Activated CD8-positive, alpha-beta memory T cell treated with anti-CD3 and anti-CD28 coated beads for 36 hours (primary cell): ENCODE measurements at regions not wholly inside any gene's neighbourhood (a gene's known extent, or its start where the extent isn't known, plus 50 kb on each side); places are given as distances from the start of the nearest gene placed in this dataset.
"Not testable (repeated sequence)": the region's sequence is repeated elsewhere in the genome, so short reads cannot be mapped to it uniquely, and the experiment has no call there.

Experiments used
- CTCF ChIA-PET: fragments of 350-600 bp; sonication (Branson Sonifier 250); formaldehyde crosslinking; loops from one replicate; lab custom pipeline; 2021; ENCODE audit warnings: antibody characterized with exemption; lab: Charles Lee
- POLR2A ChIA-PET: fragments of 350-600 bp; sonication (Branson Sonifier 250); formaldehyde crosslinking; loops from one replicate; lab custom pipeline; 2021; ENCODE audit warnings: antibody characterized with exemption; lab: Charles Lee

GRCh38 chr7:118372530-118372929 lies 148.0 kb downstream of the ANKRD7 start:
- POLR2A ChIA-PET: no interaction called here
- CTCF ChIA-PET: no interaction called here

GRCh38 chr7:118389629-118390028 lies 165.1 kb downstream of the ANKRD7 start:
- ChIA-PET POLR2A (no interaction called here), CTCF (no interaction called here)

- POLR2A ChIA-PET: no interaction called here
- CTCF ChIA-PET: no interaction called here
These were observed 179.7 kb downstream of the ANKRD7 start for GRCh38 chr7:118404211-118404610.

GRCh38 chr7:118418433-118418832 lies 193.9 kb downstream of the ANKRD7 start:
- POLR2A ChIA-PET: no interaction called here

GRCh38 chr7:118420888-118421287 lies 196.4 kb downstream of the ANKRD7 start:
- ChIA-PET POLR2A (no interaction called here), CTCF (no interaction called here)

More at GRCh38 chr7:118418433-118418832, 193.9 kb downstream of the ANKRD7 start:
- CTCF ChIA-PET: no interaction called here

- CTCF ChIA-PET: no interaction called here
- POLR2A ChIA-PET: no interaction called here
These were observed 204.6 kb downstream of the ANKRD7 start for GRCh38 chr7:118429141-118429540.

GRCh38 chr7:118436663-118437062 lies 212.2 kb downstream of the ANKRD7 start:
- ChIA-PET CTCF (no interaction called here), POLR2A (no interaction called here)

- CTCF ChIA-PET, POLR2A ChIA-PET: not testable (repeated sequence)
These were observed 224.5 kb downstream of the ANKRD7 start for GRCh38 chr7:118449030-118449429.

- CTCF ChIA-PET: no interaction called here
- POLR2A ChIA-PET: no interaction called here
These were observed 225.5 kb downstream of the ANKRD7 start for GRCh38 chr7:118449797-118450567.

GRCh38 chr7:118452128-118452527 lies 227.6 kb downstream of the ANKRD7 start:
- ChIA-PET POLR2A (no interaction called here), CTCF (no interaction called here)

GRCh38 chr7:118467381-118467780 lies 242.9 kb downstream of the ANKRD7 start:
- ChIA-PET POLR2A (no interaction called here), CTCF (no interaction called here)

GRCh38 chr7:118472581-118472980 lies 248.1 kb downstream of the ANKRD7 start:
- ChIA-PET POLR2A (no interaction called here), CTCF (no interaction called here)

- ChIA-PET CTCF (no interaction called here), POLR2A (no interaction called here)
These were observed 248.8 kb downstream of the ANKRD7 start for GRCh38 chr7:118473271-118473670.

GRCh38 chr7:118476036-118476435 lies 251.5 kb downstream of the ANKRD7 start:
- CTCF ChIA-PET: no interaction called here
- POLR2A ChIA-PET: no interaction called here

- ChIA-PET POLR2A (no interaction called here), CTCF (no interaction called here)
These were observed 252.5 kb downstream of the ANKRD7 start for GRCh38 chr7:118477036-118477435.

GRCh38 chr7:118478236-118478635 lies 253.7 kb downstream of the ANKRD7 start:
- ChIA-PET POLR2A (no interaction called here), CTCF (no interaction called here)

GRCh38 chr7:118478931-118479330 lies 254.4 kb downstream of the ANKRD7 start:
- POLR2A ChIA-PET: no interaction called here

GRCh38 chr7:118492466-118492865 lies 268.0 kb downstream of the ANKRD7 start:
- ChIA-PET POLR2A (no interaction called here), CTCF (no interaction called here)

More at GRCh38 chr7:118478931-118479330, 254.4 kb downstream of the ANKRD7 start:
- CTCF ChIA-PET: no interaction called here

GRCh38 chr7:118496138-118496644 lies 271.7 kb downstream of the ANKRD7 start:
- ChIA-PET POLR2A (no interaction called here), CTCF (no interaction called here)

GRCh38 chr7:118502235-118502634 lies 277.7 kb downstream of the ANKRD7 start:
- ChIA-PET CTCF (no interaction called here), POLR2A (no interaction called here)

- POLR2A ChIA-PET: no interaction called here
- CTCF ChIA-PET: no interaction called here
These were observed 286.6 kb downstream of the ANKRD7 start for GRCh38 chr7:118511146-118511545.
